ENCODE measurements at regions not wholly inside any gene's neighbourhood (a gene's known extent, or its start where the extent isn't known, plus 50 kb on each side); places are given as distances from the start of the nearest gene placed in this dataset.

DNA sequence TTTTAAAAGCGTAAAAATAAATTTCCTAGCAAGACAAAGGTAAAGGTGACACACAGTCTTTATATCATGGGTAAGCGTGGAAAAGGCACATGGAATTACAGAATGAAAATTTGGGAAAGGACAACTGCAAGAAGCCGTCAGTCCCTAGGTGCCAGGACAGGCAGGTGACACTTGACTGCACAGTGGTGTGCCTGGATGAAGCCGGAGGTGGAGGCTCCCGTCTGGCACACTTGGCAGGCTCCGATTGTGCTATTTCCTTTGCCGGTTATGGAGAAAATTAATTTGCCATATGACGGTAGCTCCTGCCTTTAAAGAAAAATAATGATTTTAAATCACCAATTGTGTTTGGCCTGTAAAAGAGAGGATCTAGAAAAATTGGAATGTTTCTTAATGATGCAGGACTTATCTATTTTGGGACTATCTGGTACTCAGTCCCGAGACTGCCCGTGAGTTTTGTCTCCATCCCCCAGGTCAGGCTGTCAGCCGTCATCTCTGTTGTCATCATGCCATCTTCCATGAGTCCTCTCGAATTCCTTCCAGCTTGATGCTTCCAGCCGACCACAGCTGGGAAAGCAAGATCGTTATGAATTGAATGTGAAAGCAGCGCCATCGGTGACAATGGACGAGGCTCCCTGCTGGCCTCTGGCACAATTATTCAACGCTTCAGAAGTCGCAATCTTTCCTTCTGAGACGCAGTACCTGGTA lies 56.2 kb upstream of the MGMT start:
- no peak for DNase-seq (ENCODE audit: low read depth)

- DNase-seq (ENCODE audit: low read depth), result no peak
These were observed 55.7 kb upstream of the MGMT start for GRCh38 chr10:129411393-129411705.

DNA sequence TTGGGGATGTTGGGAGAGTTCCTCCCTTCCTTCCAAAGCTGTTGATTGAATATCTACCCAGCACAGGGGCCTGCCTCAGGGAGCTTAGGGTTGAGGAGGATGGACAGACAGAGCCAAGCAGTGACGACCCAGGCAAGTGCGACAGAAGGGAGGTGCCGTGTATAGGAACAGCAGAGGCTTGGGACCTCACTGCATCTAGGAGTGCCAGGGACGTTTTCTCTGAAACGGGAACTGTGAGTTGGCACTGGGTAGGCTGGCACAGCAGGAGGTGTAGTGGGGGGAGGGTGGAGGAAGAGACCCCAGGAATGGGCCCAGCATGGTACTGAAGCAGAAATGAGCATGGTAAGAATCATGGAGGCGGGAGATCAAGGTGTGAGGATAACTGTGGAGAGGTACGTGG lies 55.3 kb upstream of the MGMT start:
- no peak for DNase-seq (ENCODE audit: low read depth)

GRCh38 chr10:129413024-129413423 lies 54.0 kb upstream of the MGMT start:
- DNase-seq (ENCODE audit: low read depth), result no peak

- DNase-seq (ENCODE audit: low read depth), result no peak
These were observed 51.6 kb upstream of the MGMT start for GRCh38 chr10:129415215-129416140.

DNA sequence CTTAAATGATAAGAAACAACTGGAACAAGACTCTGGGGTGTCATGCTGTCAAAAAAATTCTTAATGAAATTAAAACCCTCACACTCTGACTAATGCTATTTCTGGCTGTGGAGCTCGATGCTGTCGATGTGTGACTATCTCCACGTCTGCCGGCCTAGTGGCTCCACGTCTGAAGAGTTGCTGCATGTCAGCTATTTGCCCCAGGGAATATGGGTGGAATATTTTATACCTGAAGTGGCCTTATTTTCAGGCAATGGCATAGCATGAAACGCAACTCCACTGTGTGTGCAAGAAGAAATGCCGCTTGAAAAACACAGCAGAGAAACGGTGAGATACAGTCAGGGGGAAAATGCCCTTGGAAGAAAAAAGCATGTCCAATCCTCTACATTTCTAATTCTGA lies 50.9 kb upstream of the MGMT start:
- DNase-seq (ENCODE audit: low read depth), result no peak

DNA sequence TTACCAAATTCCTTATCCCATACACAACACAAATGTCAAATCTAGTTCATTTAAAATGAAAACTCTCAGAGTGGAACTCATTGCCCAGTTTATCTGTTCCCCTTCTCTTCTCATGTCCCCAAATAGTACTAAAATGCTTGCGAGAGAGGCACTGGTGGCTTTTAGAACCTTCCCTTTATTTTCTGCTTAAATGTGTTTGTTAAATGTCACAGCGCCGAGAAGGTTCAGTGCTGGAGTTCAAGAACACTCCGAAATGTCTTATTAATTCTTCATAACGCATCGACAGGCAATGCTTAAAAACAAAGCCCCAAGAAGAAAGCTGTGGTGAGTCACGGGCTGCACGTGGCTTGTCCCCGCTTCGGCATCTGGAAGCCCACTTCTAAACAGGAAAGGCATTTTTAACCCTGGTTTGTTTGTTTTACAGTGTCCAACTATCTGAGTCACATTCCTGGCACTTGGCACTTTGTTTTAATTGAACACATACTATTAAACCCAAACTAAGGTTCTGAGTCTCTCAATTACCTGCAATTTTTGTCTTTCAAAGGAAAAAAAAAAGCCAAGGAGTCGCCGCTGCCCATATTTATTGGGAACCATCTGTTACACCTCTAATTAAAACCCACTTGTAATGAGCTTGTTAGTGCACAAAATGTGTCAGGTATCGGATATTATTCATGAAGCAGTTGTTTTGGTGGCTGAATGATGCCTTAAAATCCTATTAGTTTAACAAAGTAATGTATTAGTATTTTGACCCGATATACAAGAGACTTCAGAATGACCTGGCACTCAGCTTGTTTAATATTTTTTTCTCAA lies 49.9 kb upstream of the MGMT start:
- DNase-seq (ENCODE audit: low read depth), result peak; percentile 31
